ENCODE measurements at regions not wholly inside any gene's neighbourhood (a gene's known extent, or its start where the extent isn't known, plus 50 kb on each side); places are given as distances from the start of the nearest gene placed in this dataset.

DNA sequence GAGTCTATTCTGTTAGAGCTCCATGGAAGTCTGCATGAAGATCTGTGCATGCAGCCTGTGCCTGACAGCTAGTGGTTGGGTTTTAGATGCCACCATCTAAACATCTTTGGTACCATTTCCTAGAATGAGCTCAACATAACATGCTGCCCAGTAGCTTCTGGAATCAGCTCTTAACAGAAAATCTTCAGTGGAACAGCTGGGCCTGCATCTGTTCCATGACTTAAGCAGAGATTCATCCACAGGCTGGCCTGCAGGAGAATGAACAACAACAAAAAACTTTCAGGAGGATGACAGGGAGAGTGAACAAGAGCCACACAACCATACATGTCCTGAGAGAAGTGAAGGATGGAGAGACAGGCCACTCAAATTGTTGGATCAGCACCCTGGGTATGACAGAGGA lies 316.6 kb downstream of the RDH14 start:
- no peak for DNase-seq

DNA sequence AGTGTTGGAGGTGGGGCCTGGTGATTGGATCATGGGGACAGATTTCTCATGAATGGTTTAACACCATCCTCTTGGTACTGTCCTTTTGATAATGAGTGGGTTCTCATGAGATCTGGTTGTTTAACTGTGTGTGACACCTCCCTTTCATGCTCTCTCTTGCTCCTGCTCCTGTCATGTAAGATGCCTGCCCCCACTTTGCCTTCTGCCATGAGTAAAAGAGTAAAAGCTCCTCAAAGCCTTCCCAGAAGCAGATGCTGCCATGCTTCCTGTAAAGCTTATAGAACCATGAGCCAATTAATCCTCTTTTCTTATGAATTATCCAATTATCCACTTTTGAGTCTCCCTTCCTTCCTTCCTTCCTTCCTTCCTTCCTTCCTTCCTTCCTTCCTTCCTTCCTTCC lies 317.7 kb downstream of the RDH14 start:
- DNase-seq: no peak

DNA sequence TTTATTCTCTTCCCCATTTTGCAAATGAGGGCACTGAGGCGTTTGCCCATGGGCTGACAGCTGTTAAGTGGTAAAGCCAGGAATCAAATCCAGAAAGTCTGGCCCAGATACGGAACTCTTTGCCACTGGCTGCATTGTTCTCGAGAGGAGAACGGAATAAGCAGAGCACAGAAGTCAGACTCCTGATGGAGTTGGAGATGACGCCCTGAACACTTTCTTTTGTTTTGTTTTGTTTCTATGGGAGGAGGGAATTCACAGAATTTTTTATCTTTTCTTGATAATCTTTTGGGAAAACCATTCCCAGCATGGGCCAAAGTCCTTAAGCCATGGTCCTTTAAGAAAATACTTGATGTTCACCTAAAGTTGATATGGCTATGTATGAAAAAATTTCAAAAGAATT lies 322.2 kb downstream of the RDH14 start:
- no peak for DNase-seq

DNA sequence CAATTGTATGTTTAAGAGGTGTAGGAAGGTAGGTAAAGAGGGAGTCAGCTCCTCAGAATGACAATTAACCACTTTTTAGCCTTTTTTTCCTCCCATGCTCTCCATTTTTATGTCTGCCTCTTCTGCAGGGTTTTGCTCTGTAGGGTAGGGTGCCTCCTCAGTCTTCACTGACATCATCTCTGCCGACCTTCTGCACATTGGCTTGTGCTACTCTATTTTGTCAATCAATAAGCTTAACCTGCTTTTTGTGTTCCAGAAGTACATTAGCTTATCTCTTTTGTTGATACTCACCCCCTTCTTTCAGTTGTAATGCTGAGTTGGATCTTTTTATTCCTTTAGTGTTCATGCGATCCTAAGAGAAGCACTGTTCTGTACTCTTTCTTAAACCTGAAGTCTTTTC lies 323.2 kb downstream of the RDH14 start:
- no peak for DNase-seq

DNA sequence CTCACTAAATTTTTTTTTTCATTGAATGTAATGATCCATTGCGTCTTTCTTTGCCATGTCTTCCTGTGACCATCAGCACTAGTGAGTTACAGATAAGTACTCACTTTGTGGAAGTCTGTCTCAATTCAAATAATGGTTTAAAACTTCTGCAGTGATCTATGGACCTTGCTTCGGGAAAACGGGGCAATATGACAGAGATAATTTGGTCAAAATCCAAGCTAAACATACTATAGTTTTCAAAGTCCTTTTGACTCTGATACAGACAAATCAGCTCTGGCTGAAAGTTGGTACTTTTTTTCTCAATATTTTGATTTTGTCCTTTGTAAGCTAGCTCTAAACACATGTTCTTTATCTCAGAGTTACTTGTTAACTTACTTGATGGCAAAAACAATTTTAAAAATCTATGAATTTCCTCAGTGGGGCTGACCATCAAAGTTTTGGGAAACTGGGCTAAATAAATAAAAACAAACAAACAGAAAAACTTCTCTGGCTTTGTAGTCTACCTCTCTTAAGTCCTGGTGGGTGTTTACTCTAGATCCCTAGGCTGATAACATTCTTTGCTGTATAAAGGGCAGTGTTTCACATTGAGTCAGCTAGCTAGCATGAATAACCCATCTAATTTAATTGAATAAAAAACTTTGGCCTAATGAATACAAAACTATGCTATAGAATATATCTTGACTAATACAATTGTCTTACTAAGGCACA lies 327.6 kb downstream of the RDH14 start:
- no peak for DNase-seq

DNA sequence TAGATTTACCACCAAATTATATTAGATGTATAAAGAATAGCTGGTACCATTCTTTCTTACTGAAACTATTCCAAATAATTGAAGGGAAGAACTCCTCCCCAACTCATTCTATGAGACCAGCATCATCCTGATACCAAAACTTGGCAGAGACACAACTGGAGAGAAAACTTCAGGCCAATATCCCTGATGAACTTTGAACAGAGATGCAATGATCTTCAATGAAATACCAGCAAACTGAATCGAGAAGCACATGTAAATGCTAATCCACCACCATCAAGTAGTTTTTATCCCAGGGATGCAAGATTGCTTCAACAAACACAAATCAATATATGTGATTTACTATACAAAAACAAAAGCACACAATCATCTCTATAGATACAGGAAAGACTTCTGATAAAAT lies 329.8 kb downstream of the RDH14 start:
- DNase-seq: no peak

DNA sequence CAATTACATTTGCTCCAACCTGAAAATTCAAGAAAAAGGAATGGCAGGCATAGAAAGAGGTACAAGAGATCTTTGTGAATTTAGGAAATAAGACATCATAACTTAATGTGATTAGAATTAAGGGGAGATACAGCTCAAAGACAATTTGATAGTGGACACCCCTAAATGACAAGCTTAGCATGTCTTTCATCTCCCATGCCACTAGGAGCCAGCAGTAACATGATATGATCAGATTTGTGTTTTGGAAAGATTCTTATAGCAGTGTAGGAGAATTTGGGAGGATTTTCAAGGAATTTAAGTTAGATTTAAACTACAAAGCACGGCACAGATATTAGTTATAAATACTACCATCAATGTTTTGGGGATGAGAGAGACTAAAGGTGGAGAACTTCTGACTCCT lies 340.8 kb downstream of the RDH14 start:
- DNase-seq: no peak

DNA sequence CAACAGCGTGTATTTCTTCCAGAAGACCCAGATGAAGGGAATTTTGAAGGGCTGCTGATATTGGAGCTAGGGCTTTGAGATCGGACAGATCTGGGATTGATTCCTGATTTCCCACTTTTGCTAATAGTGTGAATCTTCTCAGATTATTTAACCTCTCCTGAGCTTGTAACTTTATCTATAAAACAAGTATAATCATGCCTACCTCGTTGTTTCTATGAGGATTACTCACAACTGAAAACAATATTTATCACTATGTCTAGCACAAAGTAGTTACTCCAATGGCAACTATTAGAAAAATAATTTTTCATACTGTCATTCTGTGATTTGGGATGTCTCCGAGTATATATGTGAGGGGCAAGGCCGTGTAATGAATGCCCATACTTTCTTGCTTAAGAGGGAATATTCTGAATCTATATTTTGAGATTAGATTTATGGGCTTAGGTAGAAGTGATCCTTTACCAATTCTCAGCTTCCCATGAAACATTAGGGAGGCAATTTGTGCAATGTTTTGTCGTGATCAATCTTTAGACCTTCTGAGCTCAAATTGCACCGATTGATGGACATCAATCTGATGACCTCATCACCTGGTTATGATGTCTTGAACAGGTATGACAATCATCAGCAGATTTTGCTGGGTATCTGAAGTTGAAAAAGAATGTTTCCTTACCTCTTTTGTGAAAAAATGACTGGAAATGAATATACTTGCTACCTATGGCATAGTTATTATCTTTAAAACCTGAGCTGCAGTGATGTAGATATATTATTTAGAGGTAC lies 339.9 kb downstream of the KCNS3 start:
- DNase-seq: no peak

DNA sequence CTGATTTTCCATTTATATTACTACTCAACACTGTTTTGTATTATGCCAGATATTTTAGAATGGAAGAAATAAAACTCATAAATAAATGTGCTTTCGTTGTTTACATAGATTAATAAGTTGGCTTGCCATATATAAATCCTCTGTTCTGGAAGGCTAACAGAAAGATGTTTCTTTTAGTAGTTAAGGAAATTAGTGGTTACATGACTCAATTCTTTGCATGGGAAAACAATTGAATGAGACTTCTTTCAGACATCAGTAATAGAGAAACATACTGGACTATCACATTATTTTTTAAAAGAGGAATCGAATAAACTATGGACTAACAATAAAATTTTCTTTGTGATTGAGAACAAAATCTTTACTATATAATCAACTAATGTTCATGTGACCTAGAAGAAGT lies 336.5 kb downstream of the KCNS3 start:
- no peak for DNase-seq

DNA sequence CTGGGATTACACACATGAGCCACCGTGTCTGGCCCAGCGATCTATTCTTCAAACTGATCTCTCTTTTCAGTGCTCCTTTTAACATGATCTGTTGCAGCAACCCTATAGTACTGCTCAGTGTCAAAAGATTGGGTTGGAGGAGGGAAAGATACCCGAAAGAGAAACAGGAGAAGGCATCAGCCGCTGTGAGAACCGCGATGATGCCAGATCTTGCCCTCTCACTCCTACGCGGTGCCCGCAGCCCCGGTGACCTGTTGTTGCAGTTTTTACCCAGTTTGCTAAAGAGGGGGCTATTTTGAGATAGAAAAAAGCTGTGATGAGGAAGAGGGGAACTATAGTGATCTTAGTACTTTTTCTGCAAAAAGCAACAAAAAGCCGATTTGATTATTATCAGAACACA lies 335.5 kb downstream of the KCNS3 start:
- DNase-seq: no peak

DNA sequence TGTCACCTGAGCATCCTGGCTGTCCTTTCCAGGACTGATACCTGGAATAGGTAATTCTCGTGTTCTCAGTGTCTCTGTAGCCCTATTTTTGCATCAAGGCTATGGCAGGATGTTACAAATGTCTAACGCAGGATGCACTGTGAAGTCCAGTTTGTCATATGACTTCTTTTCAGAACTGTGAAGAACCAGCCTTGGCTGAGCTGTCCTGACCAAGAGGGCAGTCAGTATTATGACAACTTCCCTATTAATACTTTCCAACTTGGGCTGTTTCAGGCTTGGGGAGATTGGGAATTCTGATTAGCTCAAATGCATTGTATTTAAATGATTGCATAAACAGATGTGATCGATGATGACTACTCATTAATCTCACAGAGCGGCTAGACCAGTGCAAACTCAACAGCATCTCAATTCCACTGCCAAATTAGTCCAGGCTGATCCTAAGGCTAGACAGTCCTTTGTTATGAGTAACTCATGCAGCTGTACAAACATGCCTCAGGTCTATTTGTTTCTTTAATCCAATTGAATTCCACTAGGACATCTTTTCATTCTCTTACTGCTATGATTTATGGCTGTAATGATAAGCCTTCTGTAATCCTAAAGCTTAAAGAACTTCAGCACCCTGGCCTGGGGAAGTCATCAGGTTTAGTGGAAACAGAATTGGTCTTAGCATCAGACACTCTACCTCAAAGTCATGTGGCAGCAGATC lies 331.6 kb downstream of the KCNS3 start:
- DNase-seq: no peak

DNA sequence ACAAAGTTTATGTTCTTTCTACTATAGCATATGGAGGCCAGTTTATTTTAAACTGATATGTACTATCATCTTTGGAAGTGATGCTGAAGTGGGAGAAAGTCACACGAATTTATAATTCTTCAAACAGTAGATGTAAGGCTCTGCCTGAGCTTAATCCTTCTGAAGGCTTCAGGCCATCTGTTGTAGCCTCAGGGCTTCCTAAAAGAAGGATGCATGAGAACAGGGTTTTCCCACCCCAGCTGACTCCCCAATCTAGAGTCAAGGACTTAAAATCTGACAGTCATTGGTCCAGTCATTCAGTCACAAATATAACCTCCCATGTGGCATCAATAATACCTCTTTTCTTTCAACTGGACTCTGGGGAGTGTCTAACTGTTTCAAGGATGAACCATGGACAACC lies 330.5 kb downstream of the KCNS3 start:
- no peak for DNase-seq

DNA sequence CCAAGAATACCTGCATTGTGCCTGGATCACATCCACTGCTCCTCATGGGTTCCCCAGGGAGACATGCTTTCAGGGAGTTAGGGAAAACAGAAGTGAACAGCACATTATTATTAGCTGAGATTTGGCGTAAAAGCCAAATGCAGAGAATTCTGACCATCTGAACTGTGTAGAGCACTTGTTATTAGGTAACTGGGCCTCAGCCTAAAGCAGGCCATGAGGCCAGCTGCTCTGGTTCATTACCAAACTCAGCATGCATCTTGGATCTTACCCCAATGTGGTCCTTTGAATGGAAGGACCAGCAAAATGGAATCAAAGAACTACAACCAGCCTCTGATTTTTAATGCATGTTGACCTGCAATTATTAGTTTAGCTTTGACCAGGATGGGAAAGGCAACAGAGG lies 322.3 kb downstream of the KCNS3 start:
- no peak for DNase-seq

DNA sequence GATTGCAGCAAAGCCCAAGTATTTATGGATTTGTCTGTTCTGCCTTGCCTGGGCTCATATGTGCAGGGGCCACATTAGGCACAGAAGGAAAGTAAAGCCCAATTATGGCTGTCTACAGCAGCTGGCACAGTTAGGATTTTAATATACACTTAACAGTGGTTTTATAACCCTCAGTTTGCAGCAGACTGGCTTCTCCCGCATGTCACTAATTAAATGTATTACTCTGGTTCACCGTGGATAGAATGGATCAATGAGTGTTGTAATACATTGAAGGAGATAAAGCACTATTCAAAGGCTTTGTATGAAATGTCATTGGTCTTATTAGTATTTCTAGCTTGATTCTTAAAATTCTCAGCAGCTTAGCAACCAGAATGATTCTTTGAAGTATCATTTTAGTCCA lies 320.2 kb downstream of the KCNS3 start:
- DNase-seq: no peak

DNA sequence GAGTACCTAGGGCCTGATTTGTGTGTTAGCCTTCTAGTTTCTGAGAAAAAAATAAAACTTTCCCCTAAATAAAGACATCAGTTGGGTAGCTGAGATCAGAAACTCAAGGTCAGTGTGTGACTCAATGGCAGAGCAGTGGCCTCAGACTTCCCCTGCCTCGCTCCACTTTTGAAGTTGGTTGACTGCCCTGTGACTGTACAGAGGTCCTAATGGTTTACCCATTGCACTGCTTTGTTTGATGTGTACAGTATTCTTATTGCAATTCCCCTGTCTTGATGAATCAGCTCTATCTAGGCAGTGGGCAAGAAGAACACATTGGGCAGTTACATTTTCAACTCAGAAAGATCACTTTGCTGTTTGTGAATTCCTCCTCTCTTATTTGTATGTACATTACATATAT lies 315.7 kb downstream of the KCNS3 start:
- DNase-seq: no peak

DNA sequence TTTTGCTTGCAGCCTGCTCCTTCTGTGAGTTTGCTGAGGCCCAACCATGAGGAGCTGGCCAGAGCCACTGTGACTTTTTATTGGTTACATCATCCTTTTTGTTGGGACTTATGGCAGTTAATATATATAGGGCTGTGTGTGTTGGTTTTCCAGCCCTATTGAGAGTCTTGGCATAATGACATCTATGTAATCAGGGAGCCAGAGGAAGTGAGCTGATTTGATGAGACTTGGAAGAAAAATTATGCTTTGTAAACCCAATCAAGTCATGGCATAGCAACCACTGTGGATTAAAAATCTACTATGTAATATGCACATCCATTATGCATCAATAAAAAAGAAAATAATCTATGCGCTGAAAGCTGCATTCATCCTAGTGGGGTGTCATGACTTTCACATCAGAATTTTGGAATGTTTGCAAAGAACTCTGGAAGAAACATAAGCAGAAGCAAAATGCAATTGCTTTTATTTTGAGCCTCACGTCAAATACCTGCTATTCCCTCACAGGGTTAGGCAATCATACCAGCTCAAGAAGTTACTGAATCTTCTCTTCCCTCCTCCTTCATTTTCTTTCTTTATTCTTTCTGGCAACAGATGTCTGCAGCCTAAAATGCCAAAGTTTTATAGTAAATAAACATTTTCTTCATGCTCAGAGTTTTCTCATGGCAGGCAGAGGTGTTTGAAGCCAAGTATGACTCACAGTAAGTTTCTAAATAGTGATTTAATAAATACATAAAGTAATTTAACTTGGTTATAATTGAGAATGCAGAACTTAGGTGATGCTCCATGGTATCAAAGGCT lies 308.5 kb downstream of the KCNS3 start:
- no peak for DNase-seq

DNA sequence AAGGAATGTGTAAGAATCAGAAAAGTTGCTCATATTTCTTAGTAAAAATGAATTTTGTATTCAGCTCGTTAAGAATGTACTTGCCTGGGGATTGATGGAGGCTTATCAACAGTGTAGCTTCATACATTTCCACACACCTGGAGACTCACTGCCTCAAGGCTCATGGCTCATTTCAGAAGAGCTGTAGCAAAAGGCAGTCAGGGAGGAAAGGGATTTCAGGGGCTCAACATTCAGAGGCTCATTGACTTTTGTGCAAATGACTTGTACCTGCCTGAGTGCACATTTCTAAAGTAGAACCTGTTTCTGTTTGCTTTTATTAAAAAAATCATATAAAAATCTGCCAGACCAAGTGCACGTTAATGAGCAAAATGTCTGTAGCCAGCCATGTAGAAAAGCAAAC lies 304.4 kb downstream of the KCNS3 start:
- no peak for DNase-seq

DNA sequence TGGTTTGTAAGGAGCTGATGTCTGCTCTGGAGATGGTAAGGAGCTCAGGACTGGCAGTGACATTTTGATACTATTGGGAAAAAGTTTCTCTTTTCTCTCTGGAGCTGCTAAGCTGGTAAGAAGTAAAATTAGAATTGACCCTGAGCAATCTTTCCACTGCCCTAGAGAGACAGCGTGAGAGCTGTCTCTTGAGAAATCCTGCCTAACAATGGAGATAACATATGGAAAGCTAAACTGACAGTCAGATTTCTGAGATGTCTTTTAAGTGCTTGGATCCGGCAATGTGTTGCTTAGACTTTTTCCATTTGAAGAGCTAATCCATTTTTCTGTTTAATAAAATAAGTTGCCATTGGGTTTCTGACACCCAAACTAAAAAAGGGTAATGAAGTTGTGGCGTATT lies 302.4 kb downstream of the KCNS3 start:
- no peak for DNase-seq

DNA sequence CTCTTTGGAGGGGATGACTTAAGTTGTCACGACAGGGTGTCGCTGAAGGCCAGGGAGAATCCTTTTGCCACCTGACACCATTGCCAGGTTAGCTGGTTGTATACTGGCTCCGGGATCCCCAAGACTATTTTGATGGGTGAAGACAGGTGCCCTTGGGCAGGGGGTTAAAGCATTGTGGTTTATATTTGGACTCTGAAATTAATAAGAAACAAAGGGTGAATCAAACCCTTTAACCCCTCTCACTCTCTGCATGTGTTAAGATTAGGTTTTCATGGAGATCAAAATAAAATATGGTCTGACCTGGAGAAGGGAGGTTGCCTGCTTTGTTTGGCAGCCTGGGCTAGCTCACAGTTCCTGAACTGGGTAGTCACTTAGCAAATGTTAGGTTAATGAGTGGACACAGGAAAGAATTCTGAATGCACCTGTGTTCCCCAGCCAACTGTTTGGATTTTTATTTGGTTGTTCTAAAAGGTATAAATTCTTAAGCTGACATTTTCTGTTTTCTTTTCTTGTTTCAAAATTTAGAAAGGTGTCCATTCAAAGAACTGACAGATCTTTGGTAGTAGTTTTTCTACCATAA lies 301.7 kb downstream of the KCNS3 start:
- DNase-seq: no peak

DNA sequence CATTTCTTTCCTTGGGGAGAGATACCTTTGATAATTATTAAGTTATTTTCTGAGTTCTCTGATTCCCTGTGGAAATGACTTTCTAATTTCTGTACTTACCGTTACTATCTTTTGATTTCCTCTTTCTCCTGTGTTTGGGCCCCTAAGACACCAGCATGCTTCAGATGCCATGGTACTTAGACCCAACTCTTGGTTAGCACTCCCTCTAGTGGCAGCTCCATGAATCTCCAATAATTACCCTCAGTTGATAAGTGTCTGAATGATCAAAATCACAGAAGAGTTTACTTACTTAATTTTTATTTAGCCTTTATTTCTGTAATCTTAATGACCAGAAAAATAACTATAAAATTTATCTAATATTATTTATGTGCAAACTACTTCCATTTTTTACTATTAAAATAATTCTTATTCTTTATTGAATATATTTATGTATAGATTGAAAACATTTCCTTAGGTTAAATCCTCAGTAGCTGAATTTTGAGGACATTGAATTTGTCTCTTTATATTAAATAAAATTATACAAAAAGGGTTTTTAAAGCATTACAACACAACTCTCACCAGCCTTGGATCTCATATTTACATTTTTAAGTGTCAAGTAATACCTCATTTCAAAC lies 300.4 kb downstream of the KCNS3 start:
- DNase-seq: no peak

DNA sequence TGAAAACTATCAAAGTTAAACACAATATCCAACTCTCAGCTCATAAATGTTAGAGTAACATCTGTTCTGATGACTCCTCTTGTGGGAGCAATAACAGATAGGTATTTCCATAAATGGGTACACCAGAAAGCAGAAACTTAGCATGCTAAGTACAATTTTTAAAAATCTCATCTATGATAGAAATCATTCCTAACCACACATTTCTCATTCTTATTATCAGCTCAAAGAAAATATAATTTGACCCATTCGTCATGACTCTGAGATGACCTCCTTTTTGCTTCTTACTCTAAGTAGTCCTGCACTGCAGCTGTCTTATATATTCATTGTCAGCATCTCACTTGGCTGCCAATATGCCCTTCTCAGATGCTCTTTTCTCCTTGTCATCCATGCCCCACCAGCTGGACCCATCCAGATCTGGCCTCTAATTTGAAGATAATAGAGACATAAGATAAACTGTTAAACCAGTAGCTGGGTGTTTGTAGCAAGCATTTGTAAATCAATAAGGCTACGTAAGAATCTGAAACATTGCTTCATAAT lies 298.3 kb downstream of the KCNS3 start:
- DNase-seq: no peak

DNA sequence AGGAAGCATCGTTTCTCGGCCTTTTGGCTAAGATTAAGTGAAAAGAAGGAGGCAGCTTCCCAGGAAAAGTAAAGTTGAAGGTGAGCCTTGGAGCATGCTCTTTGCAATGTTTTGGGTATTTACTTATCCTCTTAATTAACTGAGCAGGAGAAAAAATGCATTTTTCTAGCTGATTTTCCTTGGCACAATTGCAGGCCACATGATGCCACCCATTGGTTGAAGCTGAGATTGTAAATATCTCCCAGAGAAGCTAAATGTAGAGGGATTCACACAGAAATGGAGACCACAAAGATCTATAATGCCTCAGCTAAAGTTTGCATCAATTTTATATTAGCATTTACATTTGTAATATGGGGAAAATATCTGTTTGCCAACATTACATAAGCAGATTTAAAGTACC lies 294.1 kb downstream of the KCNS3 start:
- DNase-seq: no peak
